GM19372 (cell line): ENCODE measurements at regions not wholly inside any gene's neighbourhood (a gene's known extent, or its start where the extent isn't known, plus 50 kb on each side); places are given as distances from the start of the nearest gene placed in this dataset.
A peak's percentile ranks its signal among the peaks of the same experiment; 100 is the strongest.
"Not testable (repeated sequence)": the region's sequence is repeated elsewhere in the genome, so short reads cannot be mapped to it uniquely, and the experiment has no call there.

ENCODE experiments used
- ATAC-seq: cut with Tn5 transposase; IDR thresholded peaks from one replicate; pipeline ENCODE4 v1.9.1; 2021; ENCODE audit warnings: mild to moderate bottlenecking, low read depth, moderate library complexity; ENCODE audit not compliant: unreplicated experiment

GRCh38 chr4:159904906-159905305 lies 802.0 kb downstream of the RAPGEF2 start:
- ATAC-seq = no peak

GRCh38 chr4:159906051-159906450 lies 803.2 kb downstream of the RAPGEF2 start:
- no peak for ATAC-seq

- ATAC-seq = no peak
These were observed 803.6 kb downstream of the RAPGEF2 start for GRCh38 chr4:159906517-159906916.

GRCh38 chr4:159910721-159911120 lies 807.8 kb downstream of the RAPGEF2 start:
- no peak for ATAC-seq

- ATAC-seq = no peak
These were observed 819.2 kb downstream of the RAPGEF2 start for GRCh38 chr4:159922119-159922518.

GRCh38 chr4:159925770-159926169 lies 822.9 kb downstream of the RAPGEF2 start:
- ATAC-seq = no peak

- ATAC-seq = no peak
These were observed 824.0 kb downstream of the RAPGEF2 start for GRCh38 chr4:159926871-159927270.

- no peak for ATAC-seq
These were observed 824.9 kb downstream of the RAPGEF2 start for GRCh38 chr4:159927781-159928180.

GRCh38 chr4:159934602-159935001 lies 831.7 kb downstream of the RAPGEF2 start:
- not testable (repeated sequence) for ATAC-seq

GRCh38 chr4:159937595-159937994 lies 834.7 kb downstream of the RAPGEF2 start:
- ATAC-seq = peak; percentile 99

GRCh38 chr4:159939681-159940080 lies 836.8 kb downstream of the RAPGEF2 start:
- not testable (repeated sequence) for ATAC-seq

GRCh38 chr4:159941076-159941475 lies 838.2 kb downstream of the RAPGEF2 start:
- no peak for ATAC-seq

GRCh38 chr4:159944477-159944876 lies 841.6 kb downstream of the RAPGEF2 start:
- no peak for ATAC-seq

GRCh38 chr4:159946983-159947615 lies 844.2 kb downstream of the RAPGEF2 start:
- ATAC-seq = peak; percentile 64

GRCh38 chr4:159950707-159951106 lies 847.8 kb downstream of the RAPGEF2 start:
- no peak for ATAC-seq

GRCh38 chr4:159966746-159967145 lies 863.9 kb downstream of the RAPGEF2 start:
- ATAC-seq = no peak

- ATAC-seq = not testable (repeated sequence)
These were observed 874.1 kb downstream of the RAPGEF2 start for GRCh38 chr4:159976871-159977482.

GRCh38 chr4:159977907-159978617 lies 875.2 kb downstream of the RAPGEF2 start:
- no peak for ATAC-seq

- ATAC-seq = no peak
These were observed 876.5 kb downstream of the RAPGEF2 start for GRCh38 chr4:159979351-159979750.

GRCh38 chr4:159979953-159980352 lies 877.1 kb downstream of the RAPGEF2 start:
- ATAC-seq = no peak

- no peak for ATAC-seq
These were observed 878.1 kb downstream of the RAPGEF2 start for GRCh38 chr4:159980826-159981468.
